GM23338 (cell line): ENCODE measurements at regions not wholly inside any gene's neighbourhood (a gene's known extent, or its start where the extent isn't known, plus 50 kb on each side); places are given as distances from the start of the nearest gene placed in this dataset.
"Not testable (repeated sequence)": the region's sequence is repeated elsewhere in the genome, so short reads cannot be mapped to it uniquely, and the experiment has no call there.

Source experiments
- ATAC-seq: fragments of 200-7000 bp; cut with Tn5 transposase; 3 replicates; pipeline ENCODE4 v1.9.1; 2020
- DNase-seq: peaks from one replicate; pipeline ENCODE4 v3.0.0-alpha.2; 2015; ENCODE audit warnings: low spot score
- H2AFZ ChIP-seq: fragments of 200-600 bp; sonication (generic); 2 replicates; pipeline ENCODE4 v1.8.0; 2016; ENCODE audit warnings: antibody characterized with exemption, mild to moderate bottlenecking, moderate library complexity
- H3F3A ChIP-seq: fragments of 200-600 bp; sonication (generic); replicated peaks from 2 replicates; pipeline ENCODE4 v1.8.0; 2017; ENCODE audit warnings: antibody characterized with exemption, mixed run types, low read depth
- H3K27ac ChIP-seq: fragments of 200-600 bp; sonication (generic); 2 replicates; pipeline ENCODE4 v1.6.1; 2016; ENCODE audit warnings: low read depth
- H3K27me3 ChIP-seq: fragments of 200-600 bp; sonication (generic); 2 replicates; pipeline ENCODE4 v1.8.0; 2016; ENCODE audit warnings: mild to moderate bottlenecking, mixed run types, moderate library complexity; ENCODE audit not compliant: insufficient read depth
- H3K36me3 ChIP-seq: fragments of 200-600 bp; sonication (generic); 2 replicates; pipeline ENCODE4 v1.8.0; 2016; ENCODE audit warnings: mild to moderate bottlenecking; ENCODE audit not compliant: insufficient read depth
- H3K4me1 ChIP-seq: fragments of 200-600 bp; sonication (generic); 2 replicates; pipeline ENCODE4 v1.8.0; 2016; ENCODE audit warnings: mild to moderate bottlenecking, moderate library complexity; ENCODE audit not compliant: insufficient read depth
- H3K4me2 ChIP-seq: fragments of 200-600 bp; sonication (generic); 2 replicates; pipeline ENCODE4 v1.7.1; 2017; ENCODE audit warnings: mixed run types
- H3K4me3 ChIP-seq: fragments of 200-600 bp; sonication (generic); 2 replicates; pipeline ENCODE4 v1.6.1; 2016; ENCODE audit warnings: mixed run types
- H3K79me2 ChIP-seq: fragments of 200-600 bp; sonication (generic); replicated peaks from 2 replicates; pipeline ENCODE4 v1.8.0; 2017; ENCODE audit warnings: mild to moderate bottlenecking; ENCODE audit not compliant: insufficient read depth
- H3K9me2 ChIP-seq: fragments of 200-600 bp; sonication (generic); 2 replicates; pipeline ENCODE4 v1.8.0; 2017; ENCODE audit not compliant: insufficient read depth
- H4K20me1 ChIP-seq: fragments of 200-600 bp; sonication (generic); replicated peaks from 2 replicates; pipeline ENCODE4 v1.8.0; 2017; ENCODE audit warnings: mild to moderate bottlenecking; ENCODE audit not compliant: insufficient read depth
- H3K27ac Mint-ChIP-seq: 2 replicates; pipeline ENCODE4 v1.8.0; 2020; ENCODE audit warnings: inconsistent platforms, mild to moderate bottlenecking, moderate library complexity, mixed read lengths
- H3K27me3 Mint-ChIP-seq: 3 replicates; pipeline ENCODE4 v1.8.0; 2022; ENCODE audit warnings: low read depth, mild to moderate bottlenecking, moderate library complexity, mixed read lengths, inconsistent platforms; ENCODE audit not compliant: insufficient read depth, poor library complexity
- H3K36me3 Mint-ChIP-seq: 3 replicates; pipeline ENCODE4 v1.8.0; 2021; ENCODE audit warnings: low read depth, mild to moderate bottlenecking, inconsistent platforms, moderate library complexity, mixed read lengths
- H3K4me1 Mint-ChIP-seq: 3 replicates; pipeline ENCODE4 v1.8.0; 2020; ENCODE audit warnings: mild to moderate bottlenecking, inconsistent platforms, mixed read lengths
- H3K4me3 Mint-ChIP-seq: 3 replicates; pipeline ENCODE4 v1.8.0; 2021; ENCODE audit warnings: moderate library complexity, mild to moderate bottlenecking, inconsistent platforms, mixed read lengths
- H3K9me3 Mint-ChIP-seq: 3 replicates; pipeline ENCODE4 v1.8.0; 2020; ENCODE audit warnings: moderate library complexity, mild to moderate bottlenecking, inconsistent platforms, mixed read lengths

DNA sequence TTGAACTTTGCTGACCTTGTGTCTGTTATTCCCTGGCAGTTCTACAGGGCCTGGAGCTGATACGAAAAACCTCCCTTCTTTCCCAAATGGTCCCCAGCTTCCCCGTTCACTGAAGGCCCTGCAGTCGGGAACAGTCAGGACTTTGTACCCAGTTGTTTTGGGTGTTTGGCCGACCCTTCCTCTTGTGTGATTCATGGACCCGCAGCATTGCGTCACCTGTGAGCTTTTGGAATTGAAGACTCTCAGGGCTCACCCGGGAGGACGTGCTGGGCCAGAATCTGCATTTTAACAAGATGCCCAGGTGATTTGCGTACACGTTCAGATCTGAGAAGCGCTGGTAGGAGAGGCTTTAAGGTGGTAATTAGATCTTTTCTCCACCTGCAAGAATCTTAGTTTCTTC is 220.4 kb downstream of the OTOP1 start:
- not testable (repeated sequence) for H3K9me2 ChIP-seq, H3K27me3 ChIP-seq, H2AFZ ChIP-seq, ATAC-seq, H3K27me3 Mint-ChIP-seq, H3K36me3 Mint-ChIP-seq, H3K4me3 ChIP-seq, H3K36me3 ChIP-seq, H3K79me2 ChIP-seq, H4K20me1 ChIP-seq, H3F3A ChIP-seq, H3K4me1 ChIP-seq, H3K9me3 Mint-ChIP-seq
- Histone ChIP-seq H3K27ac (0 out of 2 replicates have a peak overlapping the region, but pooled peaks have one; percentile 19), H3K4me2 (0 out of 2 replicates have a peak overlapping the region, but pooled peaks have one; percentile 38)
- peak overlapping the region; percentile 91 for H3K27ac Mint-ChIP-seq
- peak; percentile 23 for DNase-seq
- H3K4me1 Mint-ChIP-seq, result peaks cover 12% of the 10 kb centered on the region
- H3K4me3 Mint-ChIP-seq, result peak overlapping the region; percentile 28; the same call in 1 of the 3 replicates

DNA sequence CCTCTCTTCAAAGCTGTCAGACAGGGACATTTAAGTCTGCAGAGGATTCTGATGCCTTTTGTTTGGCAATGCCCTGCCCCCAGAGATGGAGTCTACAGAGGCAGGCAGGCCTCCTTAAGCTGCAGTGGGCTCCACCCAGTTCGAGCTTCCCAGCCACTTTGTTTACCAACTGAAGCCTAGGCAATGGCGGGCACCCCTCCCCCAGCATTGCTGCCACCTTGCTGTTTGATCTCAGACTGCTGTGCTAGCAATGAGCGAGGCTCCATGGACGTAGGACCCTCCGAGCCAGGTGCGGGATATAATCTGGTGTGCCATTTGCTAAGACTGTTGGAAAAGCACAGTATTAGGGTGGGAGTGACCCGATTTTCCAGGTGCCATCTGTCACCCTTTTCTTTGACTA is 207.7 kb downstream of the OTOP1 start:
- peak overlapping the region; percentile 69; the same call in 1 of the 2 replicates for H2AFZ ChIP-seq
- peaks cover 11% of the 10 kb centered on the region; the same call in 2 of the 3 replicates for H3K9me3 Mint-ChIP-seq
- not testable (repeated sequence) for H3K27ac Mint-ChIP-seq, H3K4me3 ChIP-seq, H3K36me3 Mint-ChIP-seq, ATAC-seq, H3K27me3 ChIP-seq, H4K20me1 ChIP-seq, H3K79me2 ChIP-seq, H3K36me3 ChIP-seq, H3K4me1 ChIP-seq, H3K4me3 Mint-ChIP-seq, H3K4me2 ChIP-seq, H3K27ac ChIP-seq, H3K4me1 Mint-ChIP-seq, H3F3A ChIP-seq, H3K27me3 Mint-ChIP-seq, H3K9me2 ChIP-seq
- DNase-seq, result peak; percentile 47

DNA sequence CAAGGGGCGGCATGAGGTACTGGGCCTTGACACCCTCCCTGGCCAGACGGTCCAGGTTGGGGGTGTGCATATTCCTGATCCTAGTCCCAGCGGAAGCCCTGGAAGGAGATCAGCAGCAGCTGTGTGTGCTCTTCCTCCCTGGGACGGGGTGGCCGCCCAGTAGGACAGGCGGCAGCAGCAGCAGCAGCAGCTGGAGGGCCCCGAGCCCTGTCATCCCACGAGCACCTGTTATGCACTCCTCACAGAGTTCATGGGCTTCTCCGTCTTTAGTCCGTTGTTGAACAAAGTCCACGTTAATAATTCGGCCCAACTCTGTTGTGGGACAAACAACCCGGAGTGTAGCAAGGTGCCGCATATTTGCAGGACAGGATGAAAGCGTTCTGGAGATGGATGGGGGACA is 205.6 kb downstream of the OTOP1 start:
- H3K4me3 Mint-ChIP-seq, ATAC-seq, H3K79me2 ChIP-seq, H3K27me3 ChIP-seq, H3K27ac ChIP-seq, H3K4me1 Mint-ChIP-seq, H3K9me3 Mint-ChIP-seq, H3K4me2 ChIP-seq, DNase-seq, H3K36me3 ChIP-seq, H4K20me1 ChIP-seq, H3K4me1 ChIP-seq, H3K4me3 ChIP-seq, H3K27me3 Mint-ChIP-seq, H2AFZ ChIP-seq, H3K9me2 ChIP-seq, H3K36me3 Mint-ChIP-seq, H3F3A ChIP-seq, H3K27ac Mint-ChIP-seq: not testable (repeated sequence)

DNA sequence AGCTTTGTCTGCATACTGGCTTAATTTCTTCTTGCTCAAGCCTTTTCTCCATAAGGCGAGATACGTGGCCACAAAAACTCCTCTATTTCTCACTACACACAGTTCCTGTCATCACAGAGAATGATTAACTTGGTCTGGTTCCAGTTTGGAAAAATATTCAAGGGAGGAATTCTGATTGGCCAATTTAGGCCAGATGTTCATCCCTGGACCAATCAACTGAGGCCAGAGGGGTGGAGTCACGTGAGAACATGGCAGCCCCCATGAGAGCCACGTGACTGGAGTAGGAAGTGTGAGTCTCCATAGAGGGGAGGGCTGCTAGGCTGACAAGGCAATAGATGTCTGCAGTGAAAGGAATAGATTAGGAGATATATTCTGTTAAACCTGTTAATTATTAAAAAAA is 200.0 kb downstream of the OTOP1 start:
- not testable (repeated sequence) for H3K4me2 ChIP-seq, H3K27ac Mint-ChIP-seq, H3K27me3 Mint-ChIP-seq, H3K4me3 Mint-ChIP-seq, H4K20me1 ChIP-seq, H3K79me2 ChIP-seq, H3K36me3 Mint-ChIP-seq, H3K4me3 ChIP-seq, H3K36me3 ChIP-seq, H3K27me3 ChIP-seq, H3K9me2 ChIP-seq, H3K27ac ChIP-seq, H3F3A ChIP-seq, H2AFZ ChIP-seq, H3K4me1 ChIP-seq, H3K4me1 Mint-ChIP-seq, ATAC-seq
- H3K9me3 Mint-ChIP-seq, result peaks cover 10% of the 10 kb centered on the region; the same call in 2 of the 3 replicates
- peak; percentile 26 for DNase-seq

DNA sequence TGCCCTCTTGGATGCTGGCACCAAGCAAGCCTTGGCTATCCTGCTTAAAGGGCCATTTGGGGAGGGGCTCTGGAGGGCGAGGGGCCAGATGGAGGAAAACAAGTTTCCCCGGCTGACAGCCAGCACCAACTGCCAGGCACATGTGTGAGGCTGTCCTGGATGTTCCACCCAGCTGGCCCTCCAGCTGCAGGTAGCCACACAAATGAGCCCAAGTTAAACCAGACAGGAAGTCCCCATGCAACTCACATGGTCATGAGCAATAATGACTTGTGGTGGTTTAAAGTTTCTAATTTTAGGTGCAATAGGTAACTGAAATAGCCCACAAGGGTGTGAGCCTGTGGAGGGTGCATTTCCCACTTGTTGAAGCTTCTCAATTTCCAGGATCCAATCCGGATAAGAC is 198.0 kb downstream of the OTOP1 start:
- not testable (repeated sequence) for DNase-seq, H3K4me1 Mint-ChIP-seq, H3K27me3 ChIP-seq, H3K9me2 ChIP-seq, H3K4me3 Mint-ChIP-seq, H4K20me1 ChIP-seq, H3F3A ChIP-seq, H3K27me3 Mint-ChIP-seq, H3K36me3 ChIP-seq, H3K27ac ChIP-seq, H3K79me2 ChIP-seq, ATAC-seq, H3K27ac Mint-ChIP-seq, H3K4me3 ChIP-seq, H2AFZ ChIP-seq, H3K4me2 ChIP-seq
- peaks cover 13% of the 10 kb centered on the region; the same call in 1 of the 3 replicates for H3K36me3 Mint-ChIP-seq
- H3K4me1 ChIP-seq, result peaks cover 28% of the 10 kb centered on the region
- peaks cover 12% of the 10 kb centered on the region; the same call in 2 of the 3 replicates for H3K9me3 Mint-ChIP-seq

DNA sequence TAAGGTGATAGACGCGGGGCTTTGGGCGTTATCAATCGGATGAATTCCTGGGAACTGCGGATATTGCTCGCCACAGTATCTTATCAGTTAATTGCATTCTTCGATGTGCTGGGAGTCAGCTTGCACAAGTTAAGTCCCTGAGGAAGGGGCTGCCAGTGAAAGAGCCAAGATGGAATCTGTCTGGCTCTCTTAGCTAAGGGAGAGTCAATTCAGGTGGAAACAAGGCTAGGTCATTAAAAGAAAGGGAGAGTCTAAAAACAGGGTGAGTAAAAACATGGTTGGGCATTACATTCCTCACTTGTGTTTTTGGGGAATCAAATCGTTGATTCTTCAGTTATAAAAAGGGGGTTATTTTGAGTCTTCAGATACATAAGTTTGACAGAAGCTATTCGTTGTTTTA is 196.2 kb downstream of the OTOP1 start:
- H3K4me3 ChIP-seq, result not testable (repeated sequence)
- peaks cover 13% of the 10 kb centered on the region for H3K4me1 Mint-ChIP-seq
- H3K27me3 Mint-ChIP-seq, result peaks cover 13% of the 10 kb centered on the region

More for the DNA sequence above, 196.2 kb downstream of the OTOP1 start:
- H3K9me2 ChIP-seq, H4K20me1 ChIP-seq, H3K79me2 ChIP-seq, H3K4me3 Mint-ChIP-seq, ATAC-seq, H3F3A ChIP-seq, H3K36me3 ChIP-seq, H3K4me2 ChIP-seq, H3K27me3 ChIP-seq, H3K27ac ChIP-seq, DNase-seq, H3K27ac Mint-ChIP-seq, H2AFZ ChIP-seq: not testable (repeated sequence)
- H3K36me3 Mint-ChIP-seq, result peaks cover 27% of the 10 kb centered on the region
- peaks cover 32% of the 10 kb centered on the region for H3K4me1 ChIP-seq
- peaks cover 17% of the 10 kb centered on the region; the same call in 2 of the 3 replicates for H3K9me3 Mint-ChIP-seq
